SK-N-SH (cell line): ENCODE measurements at regions not wholly inside any gene's neighbourhood (a gene's known extent, or its start where the extent isn't known, plus 50 kb on each side); places are given as distances from the start of the nearest gene placed in this dataset.

Experiments used
- CTCF ChIA-PET: fragments of 300-600, 350-600 bp; formaldehyde crosslinking; extraction: SDS; loops from one replicate; lab custom pipeline; 2021; lab: Yijun Ruan, JAX
- POLR2A ChIA-PET: fragments of 350-600 bp; sonication (Branson Sonifier 250); formaldehyde crosslinking; extraction: SDS; loops from one replicate; lab custom pipeline; 2020; ENCODE audit warnings: antibody characterized with exemption, inconsistent platforms; lab: Yijun Ruan, JAX
- DNase-seq: peaks from one replicate; pipeline ENCODE4 v3.0.0; 2012
- H2AFZ ChIP-seq: fragments of 200-600 bp; sonication (generic); 2 replicates; pipeline ENCODE4 v1.8.1; 2016; ENCODE audit warnings: antibody characterized with exemption, mild to moderate bottlenecking, low read depth
- H3F3A ChIP-seq: fragments of 200-600 bp; sonication (generic); replicated peaks from 2 replicates; pipeline ENCODE3; 2016; ENCODE audit warnings: antibody characterized with exemption, mild to moderate bottlenecking; ENCODE audit not compliant: insufficient read depth
- H3K27ac ChIP-seq, 2 experiments: fragments of 200-500 bp in 1 of 2; fragments of 200-600 bp in 1 of 2; sonication (Bioruptor generic) in 1 of 2; sonication (generic), shearing (Covaris generic) in 1 of 2; 2 replicates each; pipeline versions ENCODE4 v1.5.1 to v1.6.1; 2014 to 2016; ENCODE audit warnings: low read depth in 2 of 2, inconsistent platforms in 1 of 2, low read length in 1 of 2, mild to moderate bottlenecking in 1 of 2, mixed read lengths in 1 of 2
- H3K27me3 ChIP-seq: fragments of 200-600 bp; sonication (generic), shearing (Covaris generic); 2 replicates; pipeline ENCODE4 v1.6.1; 2016; ENCODE audit warnings: mixed run types; ENCODE audit not compliant: insufficient read depth
- H3K36me3 ChIP-seq, 2 experiments: fragments of 200-500 bp in 1 of 2; fragments of 200-600 bp in 1 of 2; sonication (Bioruptor generic) in 1 of 2; sonication (generic) in 1 of 2; replicated peaks in 1 of 2; 2 replicates each; pipeline versions ENCODE3 to v1.5.1; 2014 to 2016; ENCODE audit warnings: low read length in 1 of 2, mild to moderate bottlenecking in 1 of 2; ENCODE audit not compliant: insufficient read depth in 2 of 2, control insufficient read depth in 1 of 2
- H3K4me1 ChIP-seq, 2 experiments: fragments of 200-500 bp in 1 of 2; fragments of 200-600 bp in 1 of 2; sonication (Bioruptor generic) in 1 of 2; sonication (generic), shearing (Covaris generic) in 1 of 2; 2 replicates each; pipeline versions ENCODE4 v1.5.1 to v1.6.1; 2014 to 2016; ENCODE audit warnings: low read depth in 1 of 2, low read length in 1 of 2, mixed run types in 1 of 2; ENCODE audit not compliant: insufficient read depth in 2 of 2, control insufficient read depth in 1 of 2
- H3K4me2 ChIP-seq: fragments of 200-600 bp; sonication (generic), shearing (Covaris generic); 2 replicates; pipeline ENCODE4 v1.6.1; 2017; ENCODE audit warnings: mixed run types
- H3K4me3 ChIP-seq, 2 experiments: fragments of 200-500 bp in 1 of 2; fragments of 200-600 bp in 1 of 2; sonication (Bioruptor generic) in 1 of 2; sonication (generic), shearing (Covaris generic) in 1 of 2; 2 replicates each; pipeline versions ENCODE4 v1.5.1 to v1.8.1; 2014 to 2016; ENCODE audit warnings: low read depth in 2 of 2, inconsistent platforms in 1 of 2, low read length in 1 of 2, mild to moderate bottlenecking in 1 of 2, mixed read lengths in 1 of 2, moderate library complexity in 1 of 2
- H3K79me2 ChIP-seq: fragments of 200-600 bp; sonication (generic); 2 replicates; pipeline ENCODE4 v1.8.1; 2017; ENCODE audit warnings: mild to moderate bottlenecking; ENCODE audit not compliant: insufficient read depth
- H3K9ac ChIP-seq: fragments of 200-600 bp; sonication (generic); 2 replicates; pipeline ENCODE4 v1.6.1; 2017; ENCODE audit warnings: mixed run types
- H3K9me2 ChIP-seq: fragments of 200-600 bp; sonication (generic); 2 replicates; pipeline ENCODE4 v1.6.1; 2017; ENCODE audit warnings: mixed run types
- H3K9me3 ChIP-seq: fragments of 200-600 bp; sonication (generic); 2 replicates; pipeline ENCODE4 v1.6.1; 2017; ENCODE audit warnings: mixed run types, mild to moderate bottlenecking, moderate library complexity
- H4K20me1 ChIP-seq: fragments of 200-600 bp; sonication (generic); 2 replicates; pipeline ENCODE4 v1.6.1; 2017; ENCODE audit warnings: mild to moderate bottlenecking, mixed run types; ENCODE audit not compliant: insufficient read depth
- CHD2 ChIP-seq: fragments of 150-350 bp; IDR thresholded peaks from 2 replicates; pipeline ENCODE4 v1.6.1; 2018; ENCODE audit warnings: low read length; ENCODE audit not compliant: partially characterized antibody
- ELF1 ChIP-seq: IDR thresholded peaks from 2 replicates; pipeline ENCODE4 v1.4.0; 2012
- EP300 ChIP-seq, 2 experiments: IDR thresholded peaks; 2 replicates each; pipeline versions ENCODE4 v1.4.0 to v1.6.1; 2012; ENCODE audit warnings: borderline replicate concordance in 1 of 2, low read depth in 1 of 2, low read length in 1 of 2
- EZH2phosphoT487 ChIP-seq: fragments of 200-600 bp; sonication (generic); IDR thresholded peaks from 2 replicates; pipeline ENCODE4 v1.6.1; 2017; ENCODE audit warnings: low read depth, mixed run types, mild to moderate bottlenecking, antibody characterized with exemption, moderate library complexity, borderline replicate concordance
- FOXJ3 ChIP-seq: sonication (generic); formaldehyde crosslinking; IDR thresholded peaks from 2 replicates; pipeline ENCODE4 v1.5.1; 2020; ENCODE audit warnings: mild to moderate bottlenecking, missing genetic modification reagents
- GABPA ChIP-seq: IDR thresholded peaks from 2 replicates; pipeline ENCODE4 v1.4.0; 2012; ENCODE audit warnings: low read depth, mild to moderate bottlenecking
- MXI1 ChIP-seq: IDR thresholded peaks from 2 replicates; pipeline ENCODE4 v1.6.1; 2012; ENCODE audit warnings: mild to moderate bottlenecking, low read depth, low read length, improper control_type of control experiment
- NRF1 ChIP-seq: IDR thresholded peaks from 2 replicates; pipeline ENCODE4 v1.6.1; 2012; ENCODE audit warnings: low read depth, mild to moderate bottlenecking, low read length
- RAD21 ChIP-seq: IDR thresholded peaks from 2 replicates; pipeline ENCODE4 v1.6.1; 2012; ENCODE audit warnings: mild to moderate bottlenecking, low read length
- RFX5 ChIP-seq: IDR thresholded peaks from 2 replicates; pipeline ENCODE4 v1.6.1; 2012; ENCODE audit warnings: mild to moderate bottlenecking, improper control_type of control experiment, low read length
- TAF1 ChIP-seq: IDR thresholded peaks from 2 replicates; pipeline ENCODE4 v1.6.1; 2012; ENCODE audit warnings: low read depth, mild to moderate bottlenecking, low read length, moderate library complexity, borderline replicate concordance
- TEAD4 ChIP-seq: IDR thresholded peaks from 2 replicates; pipeline ENCODE4 v1.4.0; 2012; ENCODE audit warnings: mild to moderate bottlenecking, borderline replicate concordance; ENCODE audit not compliant: insufficient read depth
- WGBS: methylation state at CpG from one replicate; pipeline ENCODE4 v1.1.6; 2017; ENCODE audit warnings: low lambda C conversion rate; 5-methylcytosine and 5-hydroxymethylcytosine counted together
- TF ChIP-seq, protein P1 (sequence below): IDR thresholded peaks from 2 replicates; pipeline ENCODE4 v1.4.0; 2012; ENCODE audit warnings: low read depth, borderline replicate concordance
- TF ChIP-seq, protein P2 (sequence below): IDR thresholded peaks from 2 replicates; pipeline ENCODE4; 2012
- TF ChIP-seq, protein P3 (sequence below): IDR thresholded peaks from 2 replicates; pipeline ENCODE4 v1.4.0; 2012; ENCODE audit warnings: low read depth
- TF ChIP-seq, protein P4 (sequence below): fragments of 150-350 bp; IDR thresholded peaks from 2 replicates; pipeline ENCODE4 v1.6.1; 2016; ENCODE audit warnings: mild to moderate bottlenecking, low read depth, low read length
- TF ChIP-seq, protein P5 (sequence below): fragments of 200-600 bp; sonication (generic); IDR thresholded peaks from 2 replicates; pipeline ENCODE4 v1.6.1; 2017; ENCODE audit warnings: antibody characterized with exemption, mild to moderate bottlenecking, moderate library complexity
- TF ChIP-seq, protein P6 (sequence below): IDR thresholded peaks from 2 replicates; pipeline ENCODE4 v1.4.0; 2012; ENCODE audit warnings: low read depth, borderline replicate concordance

DNA sequence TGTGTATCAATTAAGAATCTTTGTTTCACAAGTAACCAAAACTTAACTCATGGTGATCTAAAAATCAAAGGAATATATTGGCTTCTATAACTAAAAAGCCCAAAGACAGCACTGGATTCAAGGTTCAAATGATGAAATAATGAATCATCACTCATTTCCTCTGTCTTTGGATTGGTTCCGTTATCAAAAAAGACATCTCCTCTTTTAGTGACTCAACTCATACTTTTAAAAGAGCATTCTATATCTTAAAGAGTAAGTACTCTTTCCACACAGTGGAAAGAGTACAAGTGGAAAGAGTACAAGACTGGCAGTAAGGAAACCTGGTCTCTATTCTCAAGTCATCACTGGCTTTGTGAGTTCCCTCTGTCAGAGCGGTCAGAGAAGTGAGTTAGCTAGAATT is 141.4 kb upstream of the NMUR2 start (continued):
- TF ChIP-seq, protein P1, sequence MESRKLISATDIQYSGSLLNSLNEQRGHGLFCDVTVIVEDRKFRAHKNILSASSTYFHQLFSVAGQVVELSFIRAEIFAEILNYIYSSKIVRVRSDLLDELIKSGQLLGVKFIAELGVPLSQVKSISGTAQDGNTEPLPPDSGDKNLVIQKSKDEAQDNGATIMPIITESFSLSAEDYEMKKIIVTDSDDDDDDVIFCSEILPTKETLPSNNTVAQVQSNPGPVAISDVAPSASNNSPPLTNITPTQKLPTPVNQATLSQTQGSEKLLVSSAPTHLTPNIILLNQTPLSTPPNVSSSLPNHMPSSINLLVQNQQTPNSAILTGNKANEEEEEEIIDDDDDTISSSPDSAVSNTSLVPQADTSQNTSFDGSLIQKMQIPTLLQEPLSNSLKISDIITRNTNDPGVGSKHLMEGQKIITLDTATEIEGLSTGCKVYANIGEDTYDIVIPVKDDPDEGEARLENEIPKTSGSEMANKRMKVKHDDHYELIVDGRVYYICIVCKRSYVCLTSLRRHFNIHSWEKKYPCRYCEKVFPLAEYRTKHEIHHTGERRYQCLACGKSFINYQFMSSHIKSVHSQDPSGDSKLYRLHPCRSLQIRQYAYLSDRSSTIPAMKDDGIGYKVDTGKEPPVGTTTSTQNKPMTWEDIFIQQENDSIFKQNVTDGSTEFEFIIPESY = no peak

DNA sequence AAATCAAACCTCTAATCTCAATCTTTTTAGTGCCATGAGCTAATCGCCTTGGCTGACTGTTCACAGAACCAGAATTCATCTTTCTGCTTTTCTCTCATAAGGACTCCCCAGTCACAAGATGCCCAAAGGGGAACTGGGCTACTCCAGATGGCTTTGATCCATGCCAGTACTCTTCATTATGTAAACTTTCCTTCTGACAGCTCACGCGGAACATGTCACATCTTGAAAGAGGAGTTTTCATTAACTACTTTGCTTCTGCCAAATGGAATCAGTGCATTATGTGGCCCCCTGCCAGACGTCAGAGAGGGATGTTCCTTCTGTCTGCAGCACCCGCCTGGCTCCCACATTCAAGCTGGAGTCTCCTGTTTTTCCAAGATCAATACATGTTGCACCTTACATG is 142.1 kb upstream of the NMUR2 start:
- no peaks in the 10 kb centered on the region for H3K9me2 ChIP-seq
- no peak overlapping the region for H3K4me3 ChIP-seq
- H3K79me2 ChIP-seq = no peaks in the 10 kb centered on the region
- H3K27ac ChIP-seq = no peak overlapping the region; a peak in 1 of 4 replicates
- no peak overlapping the region for H3K9ac ChIP-seq
- H3K36me3 ChIP-seq = no peaks in the 10 kb centered on the region
- ChIA-PET CTCF (no interaction called here), POLR2A (no interaction called here)
- 4% methylated on average over 5 of the region's 5 CpGs for WGBS
- 0 out of 4 replicates have a peak, but pooled peaks cover 0 to 4% of the 10 kb centered on the region in 2 experiments for H3K4me1 ChIP-seq
- H2AFZ ChIP-seq = no peak overlapping the region
- H3K27me3 ChIP-seq = no peaks in the 10 kb centered on the region
- TF ChIP-seq NRF1 (no peak), RAD21 (no peak)
- TF ChIP-seq, protein P2, sequence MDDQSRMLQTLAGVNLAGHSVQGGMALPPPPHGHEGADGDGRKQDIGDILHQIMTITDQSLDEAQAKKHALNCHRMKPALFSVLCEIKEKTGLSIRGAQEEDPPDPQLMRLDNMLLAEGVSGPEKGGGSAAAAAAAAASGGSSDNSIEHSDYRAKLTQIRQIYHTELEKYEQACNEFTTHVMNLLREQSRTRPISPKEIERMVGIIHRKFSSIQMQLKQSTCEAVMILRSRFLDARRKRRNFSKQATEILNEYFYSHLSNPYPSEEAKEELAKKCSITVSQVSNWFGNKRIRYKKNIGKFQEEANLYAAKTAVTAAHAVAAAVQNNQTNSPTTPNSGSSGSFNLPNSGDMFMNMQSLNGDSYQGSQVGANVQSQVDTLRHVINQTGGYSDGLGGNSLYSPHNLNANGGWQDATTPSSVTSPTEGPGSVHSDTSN = 0 out of 2 replicates have a peak, but pooled peaks have one; percentile 5
- TF ChIP-seq, protein P3, sequence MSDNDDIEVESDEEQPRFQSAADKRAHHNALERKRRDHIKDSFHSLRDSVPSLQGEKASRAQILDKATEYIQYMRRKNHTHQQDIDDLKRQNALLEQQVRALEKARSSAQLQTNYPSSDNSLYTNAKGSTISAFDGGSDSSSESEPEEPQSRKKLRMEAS = no peak
- H3F3A ChIP-seq = peaks cover 8% of the 10 kb centered on the region
- H3K9me3 ChIP-seq = no peaks in the 10 kb centered on the region
- no peak for DNase-seq
- H4K20me1 ChIP-seq = no peaks in the 10 kb centered on the region
- peak overlapping the region; percentile 28; the same call in 1 of the 2 replicates for H3K4me2 ChIP-seq

DNA sequence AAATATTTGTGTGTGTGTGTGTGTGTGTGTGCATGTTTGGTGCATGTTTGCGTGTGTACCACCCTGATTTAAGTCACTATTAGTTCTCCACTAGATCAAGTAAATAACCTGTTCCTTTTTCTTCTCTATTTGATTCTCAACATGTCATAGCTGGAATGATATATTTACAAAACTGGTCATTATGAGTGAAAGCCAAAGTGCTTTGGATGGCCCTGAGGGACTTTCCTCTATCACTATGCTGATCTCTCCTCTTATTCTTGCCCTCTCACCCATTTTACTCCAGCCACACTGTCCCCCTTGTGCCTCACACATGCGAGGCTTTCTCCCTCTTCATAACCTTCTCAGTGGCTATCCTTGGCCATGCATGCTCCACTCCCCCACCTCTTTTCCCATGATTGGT is 144.6 kb upstream of the NMUR2 start:
- ChIA-PET CTCF (interaction anchor here (1.2 kb wide), 1 partner anchor 11 kb away, joined by 4 read pairs; no protein-coding TSS in a partner anchor), POLR2A (no interaction called here)
- Histone ChIP-seq H3K27ac (no peak overlapping the region), H4K20me1 (no peaks in the 10 kb centered on the region), H3K4me3 (no peak overlapping the region), H3K9me2 (no peaks in the 10 kb centered on the region), H3K9ac (no peak overlapping the region), H2AFZ (no peak overlapping the region), H3K4me2 (no peak overlapping the region), H3K79me2 (no peaks in the 10 kb centered on the region), H3K36me3 (no peaks in the 10 kb centered on the region), H3K4me1 (0 out of 4 replicates have a peak, but pooled peaks cover 0 to 4% of the 10 kb centered on the region in 2 experiments), H3K27me3 (no peaks in the 10 kb centered on the region), H3K9me3 (no peaks in the 10 kb centered on the region), H3F3A (peaks cover 8% of the 10 kb centered on the region)
- no peak for DNase-seq
- WGBS = 3% methylated on average over 2 of the region's 2 CpGs
- TF ChIP-seq ELF1 (no peak), EZH2phosphoT487 (no peak), FOXJ3 (CRISPR knock-in tag) (no peak), TAF1 (no peak), TEAD4 (no peak), GABPA (no peak), CHD2 (no peak), RFX5 (no peak), EP300 (IDR thresholded peaks at IDR 0.05; ENCODE audit: borderline replicate concordance in 1 of 2, low read depth in 1 of 2, low read length in 1 of 2) (no peak), MXI1 (no peak)
- TF ChIP-seq, protein P4, sequence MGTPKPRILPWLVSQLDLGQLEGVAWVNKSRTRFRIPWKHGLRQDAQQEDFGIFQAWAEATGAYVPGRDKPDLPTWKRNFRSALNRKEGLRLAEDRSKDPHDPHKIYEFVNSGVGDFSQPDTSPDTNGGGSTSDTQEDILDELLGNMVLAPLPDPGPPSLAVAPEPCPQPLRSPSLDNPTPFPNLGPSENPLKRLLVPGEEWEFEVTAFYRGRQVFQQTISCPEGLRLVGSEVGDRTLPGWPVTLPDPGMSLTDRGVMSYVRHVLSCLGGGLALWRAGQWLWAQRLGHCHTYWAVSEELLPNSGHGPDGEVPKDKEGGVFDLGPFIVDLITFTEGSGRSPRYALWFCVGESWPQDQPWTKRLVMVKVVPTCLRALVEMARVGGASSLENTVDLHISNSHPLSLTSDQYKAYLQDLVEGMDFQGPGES = no peak
- TF ChIP-seq, protein P5, sequence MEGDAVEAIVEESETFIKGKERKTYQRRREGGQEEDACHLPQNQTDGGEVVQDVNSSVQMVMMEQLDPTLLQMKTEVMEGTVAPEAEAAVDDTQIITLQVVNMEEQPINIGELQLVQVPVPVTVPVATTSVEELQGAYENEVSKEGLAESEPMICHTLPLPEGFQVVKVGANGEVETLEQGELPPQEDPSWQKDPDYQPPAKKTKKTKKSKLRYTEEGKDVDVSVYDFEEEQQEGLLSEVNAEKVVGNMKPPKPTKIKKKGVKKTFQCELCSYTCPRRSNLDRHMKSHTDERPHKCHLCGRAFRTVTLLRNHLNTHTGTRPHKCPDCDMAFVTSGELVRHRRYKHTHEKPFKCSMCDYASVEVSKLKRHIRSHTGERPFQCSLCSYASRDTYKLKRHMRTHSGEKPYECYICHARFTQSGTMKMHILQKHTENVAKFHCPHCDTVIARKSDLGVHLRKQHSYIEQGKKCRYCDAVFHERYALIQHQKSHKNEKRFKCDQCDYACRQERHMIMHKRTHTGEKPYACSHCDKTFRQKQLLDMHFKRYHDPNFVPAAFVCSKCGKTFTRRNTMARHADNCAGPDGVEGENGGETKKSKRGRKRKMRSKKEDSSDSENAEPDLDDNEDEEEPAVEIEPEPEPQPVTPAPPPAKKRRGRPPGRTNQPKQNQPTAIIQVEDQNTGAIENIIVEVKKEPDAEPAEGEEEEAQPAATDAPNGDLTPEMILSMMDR = no peak
- TF ChIP-seq, protein P6, sequence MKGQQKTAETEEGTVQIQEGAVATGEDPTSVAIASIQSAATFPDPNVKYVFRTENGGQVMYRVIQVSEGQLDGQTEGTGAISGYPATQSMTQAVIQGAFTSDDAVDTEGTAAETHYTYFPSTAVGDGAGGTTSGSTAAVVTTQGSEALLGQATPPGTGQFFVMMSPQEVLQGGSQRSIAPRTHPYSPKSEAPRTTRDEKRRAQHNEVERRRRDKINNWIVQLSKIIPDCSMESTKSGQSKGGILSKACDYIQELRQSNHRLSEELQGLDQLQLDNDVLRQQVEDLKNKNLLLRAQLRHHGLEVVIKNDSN = no peak
